HepG2 (cell line): ENCODE measurements at regions not wholly inside any gene's neighbourhood (a gene's known extent, or its start where the extent isn't known, plus 50 kb on each side); places are given as distances from the start of the nearest gene placed in this dataset.

ENCODE experiments used
- CBX2 ChIP-seq, 2 experiments: fragments of 200-600 bp in 1 of 2; sonication (generic); formaldehyde crosslinking in 1 of 2; IDR thresholded peaks; 2 replicates each; pipeline versions ENCODE4 v1.7.0 to v1.8.1; 2018 to 2022; ENCODE audit warnings: low read depth in 2 of 2, low read length in 1 of 2, mild to moderate bottlenecking in 1 of 2, missing genetic modification reagents in 1 of 2
- FOXJ3 ChIP-seq: sonication (generic); formaldehyde crosslinking; IDR thresholded peaks from 2 replicates; pipeline ENCODE4 v1.4.0; 2020; ENCODE audit warnings: missing genetic modification reagents, mild to moderate bottlenecking, borderline replicate concordance
- FOXP1 ChIP-seq, 2 experiments: fragments of 450-650 bp in 1 of 2; IDR thresholded peaks; 2 replicates each; pipeline ENCODE4 v1.6.1; 2017 to 2018; ENCODE audit warnings: antibody characterized with exemption in 1 of 2
- KLF13 ChIP-seq: sonication (generic); formaldehyde crosslinking; IDR thresholded peaks from 2 replicates; pipeline ENCODE4 v1.4.0; 2020; ENCODE audit warnings: mild to moderate bottlenecking, missing genetic modification reagents
- MTA1 ChIP-seq: sonication (generic); formaldehyde crosslinking; IDR thresholded peaks from 2 replicates; pipeline ENCODE4 v1.4.0; 2020; ENCODE audit warnings: missing genetic modification reagents, mild to moderate bottlenecking, borderline replicate concordance
- NFIB ChIP-seq: sonication (generic); formaldehyde crosslinking; IDR thresholded peaks from 2 replicates; pipeline ENCODE4 v1.9.0; 2021; ENCODE audit warnings: missing genetic modification reagents, mild to moderate bottlenecking, borderline replicate concordance
- PCBP2 ChIP-seq: fragments of 200-400 bp; formaldehyde crosslinking; optimal IDR thresholded peaks from 2 replicates; pipeline ENCODE3; 2018; ENCODE audit warnings: low read length, low read depth; ENCODE audit not compliant: poor library complexity, severe bottlenecking
- PHF21A ChIP-seq: sonication (generic); formaldehyde crosslinking; IDR thresholded peaks from 2 replicates; pipeline ENCODE4 v1.5.0; 2020; ENCODE audit warnings: mild to moderate bottlenecking, missing genetic modification reagents
- TBP ChIP-seq: sonication (generic); formaldehyde crosslinking; IDR thresholded peaks from 2 replicates; pipeline ENCODE4 v1.5.0; 2020; ENCODE audit warnings: missing genetic modification reagents
- ZC3H13 ChIP-seq: sonication (generic); formaldehyde crosslinking; IDR thresholded peaks from 2 replicates; pipeline ENCODE4 v1.8.1; 2023; ENCODE audit warnings: mild to moderate bottlenecking, missing genetic modification reagents, moderate library complexity
- ZNF333 ChIP-seq: sonication (generic); formaldehyde crosslinking; IDR thresholded peaks from 2 replicates; pipeline ENCODE4 v1.4.0; 2020; ENCODE audit warnings: mild to moderate bottlenecking, missing genetic modification reagents, borderline replicate concordance
- ZNF34 ChIP-seq: sonication (generic); formaldehyde crosslinking; IDR thresholded peaks from 2 replicates; pipeline ENCODE4 v1.4.0; 2020; ENCODE audit warnings: mild to moderate bottlenecking, missing genetic modification reagents, borderline replicate concordance
- TF ChIP-seq, protein P1 (sequence below): sonication (generic); formaldehyde crosslinking; IDR thresholded peaks from 2 replicates; pipeline ENCODE4 v1.9.0; 2021; ENCODE audit warnings: mild to moderate bottlenecking, missing genetic modification reagents
- TF ChIP-seq, protein P2 (sequence below): sonication (generic); formaldehyde crosslinking; IDR thresholded peaks from 2 replicates; pipeline ENCODE4 v1.8.0; 2022; ENCODE audit warnings: mild to moderate bottlenecking, missing genetic modification reagents
- TF ChIP-seq, protein P3 (sequence below): sonication (generic); formaldehyde crosslinking; IDR thresholded peaks from 2 replicates; pipeline ENCODE4 v1.5.1; 2020; ENCODE audit warnings: missing genetic modification reagents, mild to moderate bottlenecking, borderline replicate concordance
- TF ChIP-seq, protein P4 (sequence below): sonication (generic); formaldehyde crosslinking; IDR thresholded peaks from 2 replicates; pipeline ENCODE4 v1.4.0; 2020; ENCODE audit warnings: mild to moderate bottlenecking, missing genetic modification reagents

DNA sequence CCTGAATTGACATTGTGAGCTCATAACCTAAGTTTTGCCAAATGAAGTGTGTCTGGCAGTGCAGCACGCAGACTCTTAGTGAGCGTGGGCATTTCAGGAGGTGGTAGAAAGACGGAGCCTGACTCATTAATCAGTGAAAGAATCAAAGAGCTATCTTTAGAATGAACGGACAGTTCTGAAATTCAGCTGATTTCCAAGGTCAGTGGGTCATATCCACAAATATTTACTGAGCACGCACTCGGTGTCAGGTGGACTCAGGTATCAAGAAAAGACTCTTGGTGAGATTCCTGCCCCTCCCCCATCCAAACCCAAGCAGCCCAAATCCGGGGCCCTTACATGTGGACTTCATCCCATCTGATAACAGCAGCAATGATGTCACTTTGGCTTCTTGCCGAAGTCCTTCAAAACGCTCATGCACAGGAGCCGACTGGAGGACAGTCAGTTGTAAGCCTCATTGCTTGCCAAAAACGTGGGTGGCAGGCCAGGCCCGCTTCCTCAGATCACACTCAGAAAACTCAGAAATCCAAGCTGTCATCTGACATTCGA lies 185.8 kb downstream of the HS3ST3A1 start (continued):
- 0 out of 2 replicates have a peak, but pooled peaks have one; percentile 47 for TF ChIP-seq MTA1 (CRISPR knock-in tag)
- TF ChIP-seq ZNF34 (CRISPR knock-in tag) = no peak
- TF ChIP-seq KLF13 = no peak
- TF ChIP-seq PCBP2 = no peak
- TF ChIP-seq TBP (CRISPR knock-in tag) = no peak
- no peak for TF ChIP-seq NFIB
- TF ChIP-seq, protein P1, sequence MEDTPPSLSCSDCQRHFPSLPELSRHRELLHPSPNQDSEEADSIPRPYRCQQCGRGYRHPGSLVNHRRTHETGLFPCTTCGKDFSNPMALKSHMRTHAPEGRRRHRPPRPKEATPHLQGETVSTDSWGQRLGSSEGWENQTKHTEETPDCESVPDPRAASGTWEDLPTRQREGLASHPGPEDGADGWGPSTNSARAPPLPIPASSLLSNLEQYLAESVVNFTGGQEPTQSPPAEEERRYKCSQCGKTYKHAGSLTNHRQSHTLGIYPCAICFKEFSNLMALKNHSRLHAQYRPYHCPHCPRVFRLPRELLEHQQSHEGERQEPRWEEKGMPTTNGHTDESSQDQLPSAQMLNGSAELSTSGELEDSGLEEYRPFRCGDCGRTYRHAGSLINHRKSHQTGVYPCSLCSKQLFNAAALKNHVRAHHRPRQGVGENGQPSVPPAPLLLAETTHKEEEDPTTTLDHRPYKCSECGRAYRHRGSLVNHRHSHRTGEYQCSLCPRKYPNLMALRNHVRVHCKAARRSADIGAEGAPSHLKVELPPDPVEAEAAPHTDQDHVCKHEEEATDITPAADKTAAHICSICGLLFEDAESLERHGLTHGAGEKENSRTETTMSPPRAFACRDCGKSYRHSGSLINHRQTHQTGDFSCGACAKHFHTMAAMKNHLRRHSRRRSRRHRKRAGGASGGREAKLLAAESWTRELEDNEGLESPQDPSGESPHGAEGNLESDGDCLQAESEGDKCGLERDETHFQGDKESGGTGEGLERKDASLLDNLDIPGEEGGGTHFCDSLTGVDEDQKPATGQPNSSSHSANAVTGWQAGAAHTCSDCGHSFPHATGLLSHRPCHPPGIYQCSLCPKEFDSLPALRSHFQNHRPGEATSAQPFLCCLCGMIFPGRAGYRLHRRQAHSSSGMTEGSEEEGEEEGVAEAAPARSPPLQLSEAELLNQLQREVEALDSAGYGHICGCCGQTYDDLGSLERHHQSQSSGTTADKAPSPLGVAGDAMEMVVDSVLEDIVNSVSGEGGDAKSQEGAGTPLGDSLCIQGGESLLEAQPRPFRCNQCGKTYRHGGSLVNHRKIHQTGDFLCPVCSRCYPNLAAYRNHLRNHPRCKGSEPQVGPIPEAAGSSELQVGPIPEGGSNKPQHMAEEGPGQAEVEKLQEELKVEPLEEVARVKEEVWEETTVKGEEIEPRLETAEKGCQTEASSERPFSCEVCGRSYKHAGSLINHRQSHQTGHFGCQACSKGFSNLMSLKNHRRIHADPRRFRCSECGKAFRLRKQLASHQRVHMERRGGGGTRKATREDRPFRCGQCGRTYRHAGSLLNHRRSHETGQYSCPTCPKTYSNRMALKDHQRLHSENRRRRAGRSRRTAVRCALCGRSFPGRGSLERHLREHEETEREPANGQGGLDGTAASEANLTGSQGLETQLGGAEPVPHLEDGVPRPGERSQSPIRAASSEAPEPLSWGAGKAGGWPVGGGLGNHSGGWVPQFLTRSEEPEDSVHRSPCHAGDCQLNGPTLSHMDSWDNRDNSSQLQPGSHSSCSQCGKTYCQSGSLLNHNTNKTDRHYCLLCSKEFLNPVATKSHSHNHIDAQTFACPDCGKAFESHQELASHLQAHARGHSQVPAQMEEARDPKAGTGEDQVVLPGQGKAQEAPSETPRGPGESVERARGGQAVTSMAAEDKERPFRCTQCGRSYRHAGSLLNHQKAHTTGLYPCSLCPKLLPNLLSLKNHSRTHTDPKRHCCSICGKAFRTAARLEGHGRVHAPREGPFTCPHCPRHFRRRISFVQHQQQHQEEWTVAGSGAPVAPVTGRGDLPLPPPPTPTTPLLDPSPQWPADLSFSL (CRISPR knock-in tag) = no peak
- TF ChIP-seq FOXP1 (IDR thresholded peaks at IDR 0.05) = no peak
- TF ChIP-seq FOXP1 (CRISPR knock-in tag; IDR thresholded peaks at IDR 0.05) = peak; percentile 66; the same call in 1 of the 2 replicates
- TF ChIP-seq, protein P2, sequence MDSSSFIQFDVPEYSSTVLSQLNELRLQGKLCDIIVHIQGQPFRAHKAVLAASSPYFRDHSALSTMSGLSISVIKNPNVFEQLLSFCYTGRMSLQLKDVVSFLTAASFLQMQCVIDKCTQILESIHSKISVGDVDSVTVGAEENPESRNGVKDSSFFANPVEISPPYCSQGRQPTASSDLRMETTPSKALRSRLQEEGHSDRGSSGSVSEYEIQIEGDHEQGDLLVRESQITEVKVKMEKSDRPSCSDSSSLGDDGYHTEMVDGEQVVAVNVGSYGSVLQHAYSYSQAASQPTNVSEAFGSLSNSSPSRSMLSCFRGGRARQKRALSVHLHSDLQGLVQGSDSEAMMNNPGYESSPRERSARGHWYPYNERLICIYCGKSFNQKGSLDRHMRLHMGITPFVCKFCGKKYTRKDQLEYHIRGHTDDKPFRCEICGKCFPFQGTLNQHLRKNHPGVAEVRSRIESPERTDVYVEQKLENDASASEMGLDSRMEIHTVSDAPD (CRISPR knock-in tag) = peak; percentile 86
- TF ChIP-seq, protein P3, sequence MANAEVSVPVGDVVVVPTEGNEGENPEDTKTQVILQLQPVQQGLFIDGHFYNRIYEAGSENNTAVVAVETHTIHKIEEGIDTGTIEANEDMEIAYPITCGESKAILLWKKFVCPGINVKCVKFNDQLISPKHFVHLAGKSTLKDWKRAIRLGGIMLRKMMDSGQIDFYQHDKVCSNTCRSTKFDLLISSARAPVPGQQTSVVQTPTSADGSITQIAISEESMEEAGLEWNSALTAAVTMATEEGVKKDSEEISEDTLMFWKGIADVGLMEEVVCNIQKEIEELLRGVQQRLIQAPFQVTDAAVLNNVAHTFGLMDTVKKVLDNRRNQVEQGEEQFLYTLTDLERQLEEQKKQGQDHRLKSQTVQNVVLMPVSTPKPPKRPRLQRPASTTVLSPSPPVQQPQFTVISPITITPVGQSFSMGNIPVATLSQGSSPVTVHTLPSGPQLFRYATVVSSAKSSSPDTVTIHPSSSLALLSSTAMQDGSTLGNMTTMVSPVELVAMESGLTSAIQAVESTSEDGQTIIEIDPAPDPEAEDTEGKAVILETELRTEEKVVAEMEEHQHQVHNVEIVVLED = no peak; the same call in 1 of the 2 replicates
- TF ChIP-seq ZC3H13 (CRISPR knock-in tag) = no peak
- TF ChIP-seq, protein P4, sequence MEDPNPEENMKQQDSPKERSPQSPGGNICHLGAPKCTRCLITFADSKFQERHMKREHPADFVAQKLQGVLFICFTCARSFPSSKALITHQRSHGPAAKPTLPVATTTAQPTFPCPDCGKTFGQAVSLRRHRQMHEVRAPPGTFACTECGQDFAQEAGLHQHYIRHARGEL (CRISPR knock-in tag) = no peak
- peak; percentile 90 for TF ChIP-seq FOXJ3 (CRISPR knock-in tag)
- TF ChIP-seq CBX2 (IDR thresholded peaks at IDR 0.05; ENCODE audit: low read depth, low read length) = no peak
- no peak for TF ChIP-seq CBX2 (CRISPR knock-in tag; IDR thresholded peaks at IDR 0.05; ENCODE audit: low read depth)
- no peak for TF ChIP-seq ZNF333 (CRISPR knock-in tag)
- TF ChIP-seq PHF21A (CRISPR knock-in tag) = peak; percentile 86
